Erythroblast (primary cell): ENCODE measurements at regions not wholly inside any gene's neighbourhood (a gene's known extent, or its start where the extent isn't known, plus 50 kb on each side); places are given as distances from the start of the nearest gene placed in this dataset.

Experiments used
- GATA1 ChIP-seq: IDR thresholded peaks from 2 replicates; pipeline ENCODE4 v1.6.1; 2011; ENCODE audit warnings: low read depth, mild to moderate bottlenecking, control low read depth, low read length, moderate library complexity
- POLR2A ChIP-seq: IDR thresholded peaks from 2 replicates; pipeline ENCODE4 v1.6.1; 2011; ENCODE audit warnings: mild to moderate bottlenecking, low read length

DNA sequence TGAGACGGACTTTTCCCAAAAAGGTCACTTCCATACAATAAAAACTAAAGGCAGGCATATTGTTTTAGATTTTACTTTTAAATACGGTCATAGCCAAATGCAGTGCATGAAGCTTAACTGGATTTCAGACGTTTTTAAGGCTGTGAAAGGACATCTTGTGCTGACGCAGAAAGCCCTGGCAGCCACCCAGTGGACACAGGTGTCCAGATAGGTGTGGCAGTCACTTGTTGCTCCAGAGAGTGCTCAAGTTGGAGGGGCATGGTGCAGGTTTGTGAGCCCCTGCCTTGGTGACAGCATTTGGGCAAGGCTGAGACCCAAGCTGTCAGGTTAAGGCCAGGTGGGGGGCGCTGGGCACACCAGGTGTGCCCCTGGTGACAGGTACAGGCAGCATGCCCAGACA is 135.8 kb upstream of the TBL1X start:
- TF ChIP-seq POLR2A (no peak), GATA1 (no peak)
